ENCODE measurements at regions not wholly inside any gene's neighbourhood (a gene's known extent, or its start where the extent isn't known, plus 50 kb on each side); places are given as distances from the start of the nearest gene placed in this dataset.

- no peak for TF ChIP-seq ZFX (IDR thresholded peaks at IDR 0.05; ENCODE audit: borderline replicate concordance)
- TF ChIP-seq, protein P1, sequence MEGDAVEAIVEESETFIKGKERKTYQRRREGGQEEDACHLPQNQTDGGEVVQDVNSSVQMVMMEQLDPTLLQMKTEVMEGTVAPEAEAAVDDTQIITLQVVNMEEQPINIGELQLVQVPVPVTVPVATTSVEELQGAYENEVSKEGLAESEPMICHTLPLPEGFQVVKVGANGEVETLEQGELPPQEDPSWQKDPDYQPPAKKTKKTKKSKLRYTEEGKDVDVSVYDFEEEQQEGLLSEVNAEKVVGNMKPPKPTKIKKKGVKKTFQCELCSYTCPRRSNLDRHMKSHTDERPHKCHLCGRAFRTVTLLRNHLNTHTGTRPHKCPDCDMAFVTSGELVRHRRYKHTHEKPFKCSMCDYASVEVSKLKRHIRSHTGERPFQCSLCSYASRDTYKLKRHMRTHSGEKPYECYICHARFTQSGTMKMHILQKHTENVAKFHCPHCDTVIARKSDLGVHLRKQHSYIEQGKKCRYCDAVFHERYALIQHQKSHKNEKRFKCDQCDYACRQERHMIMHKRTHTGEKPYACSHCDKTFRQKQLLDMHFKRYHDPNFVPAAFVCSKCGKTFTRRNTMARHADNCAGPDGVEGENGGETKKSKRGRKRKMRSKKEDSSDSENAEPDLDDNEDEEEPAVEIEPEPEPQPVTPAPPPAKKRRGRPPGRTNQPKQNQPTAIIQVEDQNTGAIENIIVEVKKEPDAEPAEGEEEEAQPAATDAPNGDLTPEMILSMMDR (IDR thresholded peaks at IDR 0.05) = no peak
Observed at GRCh38 chr9:13817754-13818278, 496.1 kb downstream of the NFIB start.
